Duodenal mucosa (tissue), 2 donors: ENCODE measurements at regions not wholly inside any gene's neighbourhood (a gene's known extent, or its start where the extent isn't known, plus 50 kb on each side); places are given as distances from the start of the nearest gene placed in this dataset.
"Not testable (repeated sequence)": the region's sequence is repeated elsewhere in the genome, so short reads cannot be mapped to it uniquely, and the experiment has no call there.

Experiments used
- H3K27ac ChIP-seq: one replicate; pipeline ENCODE4 v1.7.0; 2013; ENCODE audit warnings: low read depth, low read length
- H3K27me3 ChIP-seq, 2 donors: one replicate each; pipeline ENCODE4 v1.7.0; 2013; ENCODE audit warnings: low read length in 2 of 2, control low read depth in 1 of 2; ENCODE audit not compliant: insufficient read depth in 2 of 2, control insufficient read depth in 1 of 2
- H3K36me3 ChIP-seq, 2 donors: one replicate each; pipeline ENCODE4 v1.7.0; 2013; ENCODE audit warnings: low read length in 2 of 2, control low read depth in 1 of 2; ENCODE audit not compliant: insufficient read depth in 2 of 2, control insufficient read depth in 1 of 2
- H3K4me1 ChIP-seq, 2 donors: one replicate each; pipeline ENCODE4 v1.7.0; 2013; ENCODE audit warnings: low read length in 2 of 2, control low read depth in 1 of 2; ENCODE audit not compliant: insufficient read depth in 2 of 2, control insufficient read depth in 1 of 2
- H3K4me3 ChIP-seq, 2 donors: one replicate each; pipeline ENCODE4 v1.7.0; 2013; ENCODE audit warnings: low read length in 2 of 2, low read depth in 1 of 2
- H3K9ac ChIP-seq, 2 donors: one replicate each; pipeline ENCODE4 v1.7.0; 2013; ENCODE audit warnings: low read length in 2 of 2, low read depth in 1 of 2
- H3K9me3 ChIP-seq, 2 donors: one replicate each; pipeline ENCODE4 v1.7.0; 2013; ENCODE audit warnings: low read length in 2 of 2, control low read depth in 1 of 2; ENCODE audit not compliant: control insufficient read depth in 1 of 2

- H3K4me1 ChIP-seq: no peaks in the 10 kb centered on the region
- H3K27ac ChIP-seq: no peak overlapping the region
- no peak overlapping the region for H3K4me3 ChIP-seq
- no peak overlapping the region for H3K9ac ChIP-seq
- no peaks in the 10 kb centered on the region for H3K36me3 ChIP-seq
- no peaks in the 10 kb centered on the region for H3K9me3 ChIP-seq
- H3K27me3 ChIP-seq: no peaks in the 10 kb centered on the region
Measured at GRCh38 chr20:29427201-29428060, 1830.0 kb upstream of the DEFB115 start.

- no peak overlapping the region for H3K27ac ChIP-seq
- no peaks in the 10 kb centered on the region for H3K4me1 ChIP-seq
- no peaks in the 10 kb centered on the region for H3K36me3 ChIP-seq
- no peak overlapping the region for H3K4me3 ChIP-seq
- H3K9me3 ChIP-seq: no peaks in the 10 kb centered on the region
- H3K27me3 ChIP-seq: no peaks in the 10 kb centered on the region
- no peak overlapping the region for H3K9ac ChIP-seq
Measured at GRCh38 chr20:29430531-29430930, 1826.9 kb upstream of the DEFB115 start.

- H3K36me3 ChIP-seq, H3K27ac ChIP-seq, H3K27me3 ChIP-seq, H3K9me3 ChIP-seq, H3K9ac ChIP-seq, H3K4me1 ChIP-seq, H3K4me3 ChIP-seq: not testable (repeated sequence)
Measured at GRCh38 chr20:29440721-29441120, 1816.7 kb upstream of the DEFB115 start.

GRCh38 chr20:29443206-29443781, 1814.2 kb upstream of the DEFB115 start:
- H3K4me3 ChIP-seq: peak overlapping the region in 1 of 2 donors; percentile 37
- H3K9ac ChIP-seq, H3K9me3 ChIP-seq, H3K36me3 ChIP-seq, H3K4me1 ChIP-seq, H3K27me3 ChIP-seq, H3K27ac ChIP-seq: not testable (repeated sequence)

- H3K27me3 ChIP-seq: no peaks in the 10 kb centered on the region
- peaks cover 0 to under 1% of the 10 kb centered on the region in 2 donors for H3K9me3 ChIP-seq
- H3K9ac ChIP-seq: no peak overlapping the region
- H3K27ac ChIP-seq: no peak overlapping the region
- H3K36me3 ChIP-seq: no peaks in the 10 kb centered on the region
- H3K4me1 ChIP-seq: no peaks in the 10 kb centered on the region
- no peak overlapping the region for H3K4me3 ChIP-seq
Measured at GRCh38 chr20:29443819-29444218, 1813.6 kb upstream of the DEFB115 start.

GRCh38 chr20:29445050-29445907, 1812.2 kb upstream of the DEFB115 start:
- H3K27ac ChIP-seq, H3K36me3 ChIP-seq, H3K27me3 ChIP-seq, H3K9ac ChIP-seq, H3K9me3 ChIP-seq, H3K4me1 ChIP-seq: not testable (repeated sequence)
- H3K4me3 ChIP-seq: peak overlapping the region in 1 of 2 donors; percentile 28

- H3K9me3 ChIP-seq, H3K4me3 ChIP-seq, H3K27me3 ChIP-seq, H3K9ac ChIP-seq, H3K27ac ChIP-seq, H3K36me3 ChIP-seq, H3K4me1 ChIP-seq: not testable (repeated sequence)
Measured at GRCh38 chr20:29447517-29448484, 1809.7 kb upstream of the DEFB115 start.

GRCh38 chr20:29448806-29449470, 1808.5 kb upstream of the DEFB115 start:
- no peak overlapping the region for H3K4me3 ChIP-seq
- no peaks in the 10 kb centered on the region for H3K36me3 ChIP-seq
- H3K9me3 ChIP-seq: peaks cover 0 to 5% of the 10 kb centered on the region in 2 donors
- no peak overlapping the region for H3K27ac ChIP-seq
- H3K4me1 ChIP-seq: no peaks in the 10 kb centered on the region
- no peaks in the 10 kb centered on the region for H3K27me3 ChIP-seq
- no peak overlapping the region for H3K9ac ChIP-seq

GRCh38 chr20:29452186-29452585, 1805.3 kb upstream of the DEFB115 start:
- Histone ChIP-seq H3K36me3 (no peaks in the 10 kb centered on the region), H3K4me3 (no peak overlapping the region), H3K27me3 (no peaks in the 10 kb centered on the region), H3K9me3 (peaks cover 6 to 13% of the 10 kb centered on the region in 2 donors), H3K9ac (no peak overlapping the region), H3K4me1 (no peaks in the 10 kb centered on the region), H3K27ac (no peak overlapping the region)
